GM12878 (cell line): ENCODE measurements at regions not wholly inside any gene's neighbourhood (a gene's known extent, or its start where the extent isn't known, plus 50 kb on each side); places are given as distances from the start of the nearest gene placed in this dataset.

Source experiments
- ATAC-seq: fragments of 200-7000 bp; cut with Tn5 transposase; 3 replicates; pipeline ENCODE4 v1.9.1; 2020; ENCODE audit warnings: mild to moderate bottlenecking, moderate library complexity
- BruUV-seq: library from RNA; stranded (reverse); fragments of 400-500 nt; replicated peaks from 2 replicates; lab custom pipeline; 2021; lab: Mats Ljungman, UMichigan
- CTCF ChIA-PET: fragments of 300-600 bp; sonication (Branson Sonifier 250); formaldehyde crosslinking; extraction: SDS; loops from one replicate; lab custom pipeline; 2021; ENCODE audit warnings: inconsistent platforms; lab: Yijun Ruan, JAX
- POLR2A ChIA-PET: fragments of 350-600 bp; formaldehyde crosslinking; extraction: SDS; loops from one replicate; lab custom pipeline; 2021; ENCODE audit warnings: inconsistent platforms; lab: Charles Lee
- RAD21 ChIA-PET: fragments of 300-600 bp; sonication (Branson Sonifier 250); formaldehyde crosslinking; loops from one replicate; lab custom pipeline; 2023; ENCODE audit warnings: antibody characterized with exemption; ENCODE audit not compliant: unreplicated experiment; lab: Charles Lee
- SMC1A ChIA-PET: fragments of 300-600 bp; sonication (Branson Sonifier 250); formaldehyde crosslinking; loops from one replicate; lab custom pipeline; 2023; ENCODE audit not compliant: unreplicated experiment, uncharacterized antibody; lab: Charles Lee
- DNase-seq: peaks from one replicate; pipeline ENCODE4 v3.0.0-alpha.2; 2011; ENCODE audit warnings: low read depth, low spot score
- FAIRE-seq: peaks from 3 replicates; lab custom pipeline; 2011; peaks lifted over from hg19 to GRCh38; lab: Jason Lieb, UNC
- H2AFZ ChIP-seq: 2 replicates; pipeline ENCODE4 v1.6.0; 2011; ENCODE audit warnings: low read depth, low read length, control low read depth; ENCODE audit not compliant: control insufficient read depth
- H3K27ac ChIP-seq: 2 replicates; pipeline ENCODE4 v1.5.1; 2011; ENCODE audit warnings: control low read depth; ENCODE audit not compliant: control insufficient read depth, insufficient read depth
- H3K27me3 ChIP-seq, 2 experiments: replicated peaks in 1 of 2; 2 replicates each; pipeline versions ENCODE4 v1.6.0 to v1.6.1; 2011; ENCODE audit warnings: low read length in 1 of 2; ENCODE audit not compliant: control insufficient read depth in 2 of 2, insufficient read depth in 2 of 2
- H3K36me3 ChIP-seq, 2 experiments: 2 replicates each; pipeline ENCODE4 v1.5.1; 2011; ENCODE audit warnings: low read length in 1 of 2; ENCODE audit not compliant: control insufficient read depth in 2 of 2, insufficient read depth in 2 of 2
- H3K4me1 ChIP-seq: 2 replicates; pipeline ENCODE4 v1.6.1; 2011; ENCODE audit warnings: mild to moderate bottlenecking, low read length, moderate library complexity, mixed read lengths; ENCODE audit not compliant: control insufficient read depth, insufficient read depth
- H3K4me2 ChIP-seq: 2 replicates; pipeline ENCODE4 v1.6.0; 2011; ENCODE audit warnings: control low read depth; ENCODE audit not compliant: control insufficient read depth, insufficient read depth
- H3K4me3 ChIP-seq: fragments of 200-600 bp; sonication (generic); 2 replicates; pipeline ENCODE4 v1.5.1; 2016
- H3K79me2 ChIP-seq: 2 replicates; pipeline ENCODE4 v1.6.0; 2011; ENCODE audit warnings: low read length; ENCODE audit not compliant: control insufficient read depth, insufficient read depth
- H3K9ac ChIP-seq: 2 replicates; pipeline ENCODE4 v1.8.0; 2011; ENCODE audit warnings: low read length, control low read depth, mixed read lengths; ENCODE audit not compliant: control insufficient read depth, insufficient read depth
- H3K9me3 ChIP-seq: replicated peaks from 3 replicates; pipeline ENCODE4 v1.5.1; 2011; ENCODE audit warnings: mild to moderate bottlenecking, low read length; ENCODE audit not compliant: control insufficient read depth, insufficient read depth
- H4K20me1 ChIP-seq: 2 replicates; pipeline ENCODE4 v1.6.0; 2011; ENCODE audit not compliant: control insufficient read depth, insufficient read depth
- E4F1 ChIP-seq: fragments of 450-650 bp; IDR thresholded peaks from 2 replicates; pipeline ENCODE4 v1.6.1; 2018; ENCODE audit warnings: borderline replicate concordance, mild to moderate bottlenecking; ENCODE audit not compliant: partially characterized antibody
- EGR1 ChIP-seq, 2 experiments: IDR thresholded peaks; 1 replicate in 1 of 2; 2 replicates in 1 of 2; pipeline ENCODE4 v1.6.1; 2011 to 2012; ENCODE audit warnings: low read depth in 2 of 2, low read length in 2 of 2, borderline replicate concordance in 1 of 2, mild to moderate bottlenecking in 1 of 2, moderate library complexity in 1 of 2
- NFYA ChIP-seq: IDR thresholded peaks from 2 replicates; pipeline ENCODE4 v1.6.1; 2011; ENCODE audit warnings: low read depth, mild to moderate bottlenecking, low read length, improper control_type of control experiment, borderline replicate concordance
- NR2C1 ChIP-seq: fragments of 450-650 bp; IDR thresholded peaks from 2 replicates; pipeline ENCODE4 v1.6.1; 2017; ENCODE audit warnings: antibody characterized with exemption, mild to moderate bottlenecking, moderate library complexity
- NR2F1 ChIP-seq: fragments of 450-650 bp; conservative IDR thresholded peaks from 2 replicates; pipeline ENCODE4 v1.6.1; 2017; ENCODE audit warnings: mild to moderate bottlenecking
- POLR2AphosphoS5 ChIP-seq: IDR thresholded peaks from 2 replicates; pipeline ENCODE4 v1.6.1; 2011; ENCODE audit warnings: mild to moderate bottlenecking, low read length, inconsistent platforms
- RELB ChIP-seq: fragments of 450-650 bp; IDR thresholded peaks from 2 replicates; pipeline ENCODE4 v1.6.1; 2017; ENCODE audit warnings: low read depth, mild to moderate bottlenecking, moderate library complexity
- RFX5 ChIP-seq: IDR thresholded peaks from 2 replicates; pipeline ENCODE4 v1.6.1; 2011; ENCODE audit warnings: low read depth, low read length, improper control_type of control experiment
- TBL1XR1 ChIP-seq: IDR thresholded peaks from 2 replicates; pipeline ENCODE4 v1.6.1; 2012; ENCODE audit warnings: low read depth, low read length, improper control_type of control experiment
- YBX1 ChIP-seq: fragments of 450-650 bp; IDR thresholded peaks from 2 replicates; pipeline ENCODE4 v1.6.1; 2016; ENCODE audit warnings: antibody characterized with exemption
- WGBS: methylation state at CpG from one replicate; pipeline ENCODE4 v1.1.6; 2016; ENCODE audit warnings: low lambda C conversion rate; ENCODE audit not compliant: insufficient replicate concordance, insufficient coverage; ENCODE audit errors: missing lambda C conversion rate; 5-methylcytosine and 5-hydroxymethylcytosine counted together
- in situ Hi-C: fragments of 300-500 bp; cut with MboI; formaldehyde crosslinking; loops from 9 replicates; pipeline ENCODE4 v1.14.3; 2018; ENCODE audit warnings: mixed read lengths
- intact Hi-C: fragments of 100-400 bp; cut with micrococcal nuclease; formaldehyde crosslinking; loops from one replicate; pipeline ENCODE4 v1.14.2; 2022; ENCODE audit not compliant: unreplicated experiment
- TF ChIP-seq, protein P1 (sequence below): IDR thresholded peaks from 2 replicates; pipeline ENCODE4 v1.6.1; 2012; ENCODE audit warnings: low read depth, low read length, improper control_type of control experiment
- TF ChIP-seq, protein P2 (sequence below): IDR thresholded peaks from 2 replicates; pipeline ENCODE4 v1.6.1; 2012; ENCODE audit warnings: low read length, inconsistent platforms

DNA sequence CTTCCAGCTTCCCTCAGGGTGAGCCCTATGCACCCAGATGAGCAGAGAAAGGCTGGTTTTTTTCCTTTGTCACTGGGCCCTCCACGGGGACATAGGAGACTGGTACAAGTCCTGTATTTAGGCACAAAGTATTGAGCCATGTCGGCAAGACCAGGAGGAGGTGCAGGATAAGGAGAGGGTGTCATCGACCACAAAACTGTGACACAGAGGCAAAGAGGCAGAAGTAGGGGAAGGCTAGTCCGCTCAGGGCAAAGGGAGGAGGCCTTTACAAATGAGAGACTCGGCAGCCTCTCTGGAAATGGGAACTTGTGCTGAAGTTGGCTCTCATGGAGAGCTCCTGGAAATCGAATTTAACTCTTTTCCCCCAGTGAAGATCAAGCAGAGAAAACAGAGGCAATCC is 70.7 kb upstream of the CAMK1G start:
- Histone ChIP-seq H3K9ac (no peak overlapping the region), H3K27ac (no peak overlapping the region), H3K4me1 (no peaks in the 10 kb centered on the region)
- DNase-seq = no peak
- SMC1A ChIA-PET = interaction anchor here (0.9 to 1.2 kb wide), 4 partner anchors 8 to 157 kb away, joined by 3 to 4 read pairs (median 3); no protein-coding TSS in a partner anchor
- TF ChIP-seq YBX1 (no peak), TBL1XR1 (no peak), POLR2AphosphoS5 (no peak), RFX5 (no peak), EGR1 (IDR thresholded peaks at IDR 0.05; ENCODE audit: borderline replicate concordance in 1 of 2, low read depth in 2 of 2, low read length in 2 of 2) (no peak), NR2C1 (no peak), E4F1 (no peak), RELB (no peak), NFYA (no peak), NR2F1 (no peak)
- TF ChIP-seq, protein P1, sequence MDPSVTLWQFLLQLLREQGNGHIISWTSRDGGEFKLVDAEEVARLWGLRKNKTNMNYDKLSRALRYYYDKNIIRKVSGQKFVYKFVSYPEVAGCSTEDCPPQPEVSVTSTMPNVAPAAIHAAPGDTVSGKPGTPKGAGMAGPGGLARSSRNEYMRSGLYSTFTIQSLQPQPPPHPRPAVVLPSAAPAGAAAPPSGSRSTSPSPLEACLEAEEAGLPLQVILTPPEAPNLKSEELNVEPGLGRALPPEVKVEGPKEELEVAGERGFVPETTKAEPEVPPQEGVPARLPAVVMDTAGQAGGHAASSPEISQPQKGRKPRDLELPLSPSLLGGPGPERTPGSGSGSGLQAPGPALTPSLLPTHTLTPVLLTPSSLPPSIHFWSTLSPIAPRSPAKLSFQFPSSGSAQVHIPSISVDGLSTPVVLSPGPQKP = no peak
- TF ChIP-seq, protein P2, sequence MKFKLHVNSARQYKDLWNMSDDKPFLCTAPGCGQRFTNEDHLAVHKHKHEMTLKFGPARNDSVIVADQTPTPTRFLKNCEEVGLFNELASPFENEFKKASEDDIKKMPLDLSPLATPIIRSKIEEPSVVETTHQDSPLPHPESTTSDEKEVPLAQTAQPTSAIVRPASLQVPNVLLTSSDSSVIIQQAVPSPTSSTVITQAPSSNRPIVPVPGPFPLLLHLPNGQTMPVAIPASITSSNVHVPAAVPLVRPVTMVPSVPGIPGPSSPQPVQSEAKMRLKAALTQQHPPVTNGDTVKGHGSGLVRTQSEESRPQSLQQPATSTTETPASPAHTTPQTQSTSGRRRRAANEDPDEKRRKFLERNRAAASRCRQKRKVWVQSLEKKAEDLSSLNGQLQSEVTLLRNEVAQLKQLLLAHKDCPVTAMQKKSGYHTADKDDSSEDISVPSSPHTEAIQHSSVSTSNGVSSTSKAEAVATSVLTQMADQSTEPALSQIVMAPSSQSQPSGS = no peak
- TF ChIP-seq, all 136 proteins: peak for 0
- no peak for ATAC-seq
- intact Hi-C loops (loop anchor here (5.0 kb wide), 1 partner anchor 161 kb away; no protein-coding TSS in a partner anchor), in situ Hi-C loops (no loop called here)
- Histone ChIP-seq H2AFZ (no peak overlapping the region), H3K9me3 (no peaks in the 10 kb centered on the region), H4K20me1 (no peaks in the 10 kb centered on the region), H3K4me2 (no peak overlapping the region), H3K79me2 (no peaks in the 10 kb centered on the region), H3K36me3 (no peaks in the 10 kb centered on the region), H3K4me3 (no peak overlapping the region), H3K27me3 (no peaks in the 10 kb centered on the region)
- ChIA-PET CTCF (interaction anchor here (0.7 to 3.2 kb wide), 13 partner anchors 8 to 652 kb away, joined by 3 to 18 read pairs (median 3); no protein-coding TSS in a partner anchor), POLR2A (no interaction called here), RAD21 (interaction anchor here (1.0 kb wide), 1 partner anchor 161 kb away, joined by 5 read pairs; no protein-coding TSS in a partner anchor)
- 11% methylated on average over 6 of the region's 6 CpGs for WGBS
- BruUV-seq = no TSS peak
- FAIRE-seq = no peak
